ENCODE measurements at regions not wholly inside any gene's neighbourhood (a gene's known extent, or its start where the extent isn't known, plus 50 kb on each side); places are given as distances from the start of the nearest gene placed in this dataset.

DNA sequence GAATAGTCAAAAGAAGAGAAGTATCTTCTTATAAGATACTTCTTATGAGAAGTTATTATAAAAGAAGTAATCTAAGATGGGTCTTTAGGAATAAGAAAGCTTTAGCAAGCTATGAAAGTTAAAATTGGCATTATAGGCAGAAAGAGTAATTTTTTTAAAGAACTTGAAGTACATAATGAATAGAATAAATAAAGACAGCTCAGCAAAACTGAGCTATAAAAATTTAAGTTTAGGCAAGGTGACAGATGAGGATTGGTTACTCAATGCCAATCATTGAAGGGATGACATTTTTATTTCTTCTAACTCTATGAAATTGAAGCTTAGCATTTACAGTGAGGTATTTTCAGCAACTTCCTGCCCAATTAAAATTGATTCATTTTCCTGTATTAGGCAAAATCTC is 966.8 kb downstream of the BRINP3 start:
- ATAC-seq, result no peak
- TF ChIP-seq, protein P1, sequence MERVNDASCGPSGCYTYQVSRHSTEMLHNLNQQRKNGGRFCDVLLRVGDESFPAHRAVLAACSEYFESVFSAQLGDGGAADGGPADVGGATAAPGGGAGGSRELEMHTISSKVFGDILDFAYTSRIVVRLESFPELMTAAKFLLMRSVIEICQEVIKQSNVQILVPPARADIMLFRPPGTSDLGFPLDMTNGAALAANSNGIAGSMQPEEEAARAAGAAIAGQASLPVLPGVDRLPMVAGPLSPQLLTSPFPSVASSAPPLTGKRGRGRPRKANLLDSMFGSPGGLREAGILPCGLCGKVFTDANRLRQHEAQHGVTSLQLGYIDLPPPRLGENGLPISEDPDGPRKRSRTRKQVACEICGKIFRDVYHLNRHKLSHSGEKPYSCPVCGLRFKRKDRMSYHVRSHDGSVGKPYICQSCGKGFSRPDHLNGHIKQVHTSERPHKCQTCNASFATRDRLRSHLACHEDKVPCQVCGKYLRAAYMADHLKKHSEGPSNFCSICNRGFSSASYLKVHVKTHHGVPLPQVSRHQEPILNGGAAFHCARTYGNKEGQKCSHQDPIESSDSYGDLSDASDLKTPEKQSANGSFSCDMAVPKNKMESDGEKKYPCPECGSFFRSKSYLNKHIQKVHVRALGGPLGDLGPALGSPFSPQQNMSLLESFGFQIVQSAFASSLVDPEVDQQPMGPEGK (CRISPR knock-in tag; IDR thresholded peaks at IDR 0.05; ENCODE audit: borderline replicate concordance), result no peak
- TF ChIP-seq ZNF70 (CRISPR knock-in tag; IDR thresholded peaks at IDR 0.05) (no peak), ZNF8 (CRISPR knock-in tag; IDR thresholded peaks at IDR 0.05) (no peak), BACH2 (CRISPR knock-in tag; IDR thresholded peaks at IDR 0.05; ENCODE audit: borderline replicate concordance) (no peak), RARB (CRISPR knock-in tag; IDR thresholded peaks at IDR 0.05) (no peak), ZFP3 (CRISPR knock-in tag; IDR thresholded peaks at IDR 0.05) (no peak), ZNF565 (CRISPR knock-in tag; conservative IDR thresholded peaks at IDR 0.05; ENCODE audit: low read depth) (no peak), PPARA (CRISPR knock-in tag; IDR thresholded peaks at IDR 0.05; ENCODE audit: borderline replicate concordance) (no peak), ISL1 (CRISPR knock-in tag; IDR thresholded peaks at IDR 0.05) (no peak), SNAI2 (CRISPR knock-in tag; IDR thresholded peaks at IDR 0.05) (no peak), TCF4 (CRISPR knock-in tag; IDR thresholded peaks at IDR 0.05; ENCODE audit: borderline replicate concordance) (no peak)
- TF ChIP-seq, protein P2, sequence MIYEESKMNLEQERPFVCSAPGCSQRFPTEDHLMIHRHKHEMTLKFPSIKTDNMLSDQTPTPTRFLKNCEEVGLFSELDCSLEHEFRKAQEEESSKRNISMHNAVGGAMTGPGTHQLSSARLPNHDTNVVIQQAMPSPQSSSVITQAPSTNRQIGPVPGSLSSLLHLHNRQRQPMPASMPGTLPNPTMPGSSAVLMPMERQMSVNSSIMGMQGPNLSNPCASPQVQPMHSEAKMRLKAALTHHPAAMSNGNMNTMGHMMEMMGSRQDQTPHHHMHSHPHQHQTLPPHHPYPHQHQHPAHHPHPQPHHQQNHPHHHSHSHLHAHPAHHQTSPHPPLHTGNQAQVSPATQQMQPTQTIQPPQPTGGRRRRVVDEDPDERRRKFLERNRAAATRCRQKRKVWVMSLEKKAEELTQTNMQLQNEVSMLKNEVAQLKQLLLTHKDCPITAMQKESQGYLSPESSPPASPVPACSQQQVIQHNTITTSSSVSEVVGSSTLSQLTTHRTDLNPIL (CRISPR knock-in tag; IDR thresholded peaks at IDR 0.05; ENCODE audit: low read depth), result no peak
- TF ChIP-seq, protein P3, sequence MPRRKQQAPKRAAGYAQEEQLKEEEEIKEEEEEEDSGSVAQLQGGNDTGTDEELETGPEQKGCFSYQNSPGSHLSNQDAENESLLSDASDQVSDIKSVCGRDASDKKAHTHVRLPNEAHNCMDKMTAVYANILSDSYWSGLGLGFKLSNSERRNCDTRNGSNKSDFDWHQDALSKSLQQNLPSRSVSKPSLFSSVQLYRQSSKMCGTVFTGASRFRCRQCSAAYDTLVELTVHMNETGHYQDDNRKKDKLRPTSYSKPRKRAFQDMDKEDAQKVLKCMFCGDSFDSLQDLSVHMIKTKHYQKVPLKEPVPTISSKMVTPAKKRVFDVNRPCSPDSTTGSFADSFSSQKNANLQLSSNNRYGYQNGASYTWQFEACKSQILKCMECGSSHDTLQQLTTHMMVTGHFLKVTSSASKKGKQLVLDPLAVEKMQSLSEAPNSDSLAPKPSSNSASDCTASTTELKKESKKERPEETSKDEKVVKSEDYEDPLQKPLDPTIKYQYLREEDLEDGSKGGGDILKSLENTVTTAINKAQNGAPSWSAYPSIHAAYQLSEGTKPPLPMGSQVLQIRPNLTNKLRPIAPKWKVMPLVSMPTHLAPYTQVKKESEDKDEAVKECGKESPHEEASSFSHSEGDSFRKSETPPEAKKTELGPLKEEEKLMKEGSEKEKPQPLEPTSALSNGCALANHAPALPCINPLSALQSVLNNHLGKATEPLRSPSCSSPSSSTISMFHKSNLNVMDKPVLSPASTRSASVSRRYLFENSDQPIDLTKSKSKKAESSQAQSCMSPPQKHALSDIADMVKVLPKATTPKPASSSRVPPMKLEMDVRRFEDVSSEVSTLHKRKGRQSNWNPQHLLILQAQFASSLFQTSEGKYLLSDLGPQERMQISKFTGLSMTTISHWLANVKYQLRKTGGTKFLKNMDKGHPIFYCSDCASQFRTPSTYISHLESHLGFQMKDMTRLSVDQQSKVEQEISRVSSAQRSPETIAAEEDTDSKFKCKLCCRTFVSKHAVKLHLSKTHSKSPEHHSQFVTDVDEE (CRISPR knock-in tag; IDR thresholded peaks at IDR 0.05), result no peak
- TF ChIP-seq, protein P4, sequence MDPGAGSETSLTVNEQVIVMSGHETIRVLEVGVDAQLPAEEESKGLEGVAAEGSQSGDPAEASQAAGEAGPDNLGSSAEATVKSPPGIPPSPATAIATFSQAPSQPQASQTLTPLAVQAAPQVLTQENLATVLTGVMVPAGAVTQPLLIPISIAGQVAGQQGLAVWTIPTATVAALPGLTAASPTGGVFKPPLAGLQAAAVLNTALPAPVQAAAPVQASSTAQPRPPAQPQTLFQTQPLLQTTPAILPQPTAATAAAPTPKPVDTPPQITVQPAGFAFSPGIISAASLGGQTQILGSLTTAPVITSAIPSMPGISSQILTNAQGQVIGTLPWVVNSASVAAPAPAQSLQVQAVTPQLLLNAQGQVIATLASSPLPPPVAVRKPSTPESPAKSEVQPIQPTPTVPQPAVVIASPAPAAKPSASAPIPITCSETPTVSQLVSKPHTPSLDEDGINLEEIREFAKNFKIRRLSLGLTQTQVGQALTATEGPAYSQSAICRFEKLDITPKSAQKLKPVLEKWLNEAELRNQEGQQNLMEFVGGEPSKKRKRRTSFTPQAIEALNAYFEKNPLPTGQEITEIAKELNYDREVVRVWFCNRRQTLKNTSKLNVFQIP (CRISPR knock-in tag; IDR thresholded peaks at IDR 0.05; ENCODE audit: borderline replicate concordance, low read depth), result no peak

DNA sequence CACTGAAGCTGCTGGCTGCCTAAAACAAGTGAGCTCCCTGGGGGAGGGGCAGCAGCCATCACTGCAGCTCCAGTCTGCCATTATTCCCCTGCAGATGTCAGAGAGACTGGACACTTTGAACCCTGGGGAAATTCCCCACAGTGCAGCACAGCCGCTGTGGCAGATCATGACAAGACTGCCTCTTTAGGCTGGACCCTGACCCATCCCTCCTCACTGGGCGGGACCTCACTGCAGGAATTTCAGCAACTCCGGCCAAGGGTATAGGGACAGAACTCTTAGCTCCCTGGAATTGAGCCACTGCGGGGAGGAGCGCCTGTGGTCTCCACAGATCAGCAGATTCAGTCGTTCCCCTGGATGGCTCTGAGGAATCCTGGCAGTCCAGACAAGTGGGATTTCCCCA is 964.6 kb downstream of the BRINP3 start:
- no peak for ATAC-seq
- TF ChIP-seq PPARA (CRISPR knock-in tag; IDR thresholded peaks at IDR 0.05; ENCODE audit: borderline replicate concordance) (no peak), RARB (CRISPR knock-in tag; IDR thresholded peaks at IDR 0.05) (no peak), CSDC2 (CRISPR knock-in tag; IDR thresholded peaks at IDR 0.05) (no peak), BACH2 (CRISPR knock-in tag; IDR thresholded peaks at IDR 0.05; ENCODE audit: borderline replicate concordance) (no peak), TOX (CRISPR knock-in tag; IDR thresholded peaks at IDR 0.05; ENCODE audit: borderline replicate concordance) (no peak), ZNF70 (CRISPR knock-in tag; IDR thresholded peaks at IDR 0.05) (no peak), ISL1 (CRISPR knock-in tag; IDR thresholded peaks at IDR 0.05) (no peak), ZNF8 (CRISPR knock-in tag; IDR thresholded peaks at IDR 0.05) (no peak), ESRRG (CRISPR knock-in tag; IDR thresholded peaks at IDR 0.05) (no peak), ZC3H10 (CRISPR knock-in tag; IDR thresholded peaks at IDR 0.05) (no peak), TCF4 (CRISPR knock-in tag; IDR thresholded peaks at IDR 0.05; ENCODE audit: borderline replicate concordance) (no peak), SNAI2 (CRISPR knock-in tag; IDR thresholded peaks at IDR 0.05) (no peak), ZFP3 (CRISPR knock-in tag; IDR thresholded peaks at IDR 0.05) (no peak), GLIS3 (CRISPR knock-in tag; IDR thresholded peaks at IDR 0.05) (no peak), ZFP30 (CRISPR knock-in tag; IDR thresholded peaks at IDR 0.05) (no peak), ZNF565 (CRISPR knock-in tag; conservative IDR thresholded peaks at IDR 0.05; ENCODE audit: low read depth) (no peak), OSR1 (CRISPR knock-in tag; IDR thresholded peaks at IDR 0.05) (no peak)
- TF ChIP-seq, protein P3 (CRISPR knock-in tag; IDR thresholded peaks at IDR 0.05), result no peak
- TF ChIP-seq, protein P5, sequence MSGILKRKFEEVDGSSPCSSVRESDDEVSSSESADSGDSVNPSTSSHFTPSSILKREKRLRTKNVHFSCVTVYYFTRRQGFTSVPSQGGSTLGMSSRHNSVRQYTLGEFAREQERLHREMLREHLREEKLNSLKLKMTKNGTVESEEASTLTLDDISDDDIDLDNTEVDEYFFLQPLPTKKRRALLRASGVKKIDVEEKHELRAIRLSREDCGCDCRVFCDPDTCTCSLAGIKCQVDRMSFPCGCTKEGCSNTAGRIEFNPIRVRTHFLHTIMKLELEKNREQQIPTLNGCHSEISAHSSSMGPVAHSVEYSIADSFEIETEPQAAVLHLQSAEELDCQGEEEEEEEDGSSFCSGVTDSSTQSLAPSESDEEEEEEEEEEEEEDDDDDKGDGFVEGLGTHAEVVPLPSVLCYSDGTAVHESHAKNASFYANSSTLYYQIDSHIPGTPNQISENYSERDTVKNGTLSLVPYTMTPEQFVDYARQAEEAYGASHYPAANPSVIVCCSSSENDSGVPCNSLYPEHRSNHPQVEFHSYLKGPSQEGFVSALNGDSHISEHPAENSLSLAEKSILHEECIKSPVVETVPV (CRISPR knock-in tag; IDR thresholded peaks at IDR 0.05), result no peak
- TF ChIP-seq, protein P4 (CRISPR knock-in tag; IDR thresholded peaks at IDR 0.05; ENCODE audit: borderline replicate concordance, low read depth), result no peak

All from SK-N-SH treated with all-trans-retinoic acid at 6 μM for 48 hours (cell line).